SK-N-SH (cell line): ENCODE measurements at regions not wholly inside any gene's neighbourhood (a gene's known extent, or its start where the extent isn't known, plus 50 kb on each side); places are given as distances from the start of the nearest gene placed in this dataset.

Experiments
- CTCF ChIA-PET: fragments of 300-600, 350-600 bp; formaldehyde crosslinking; extraction: SDS; loops from one replicate; lab custom pipeline; 2021; lab: Yijun Ruan, JAX
- POLR2A ChIA-PET: fragments of 350-600 bp; sonication (Branson Sonifier 250); formaldehyde crosslinking; extraction: SDS; loops from one replicate; lab custom pipeline; 2020; ENCODE audit warnings: antibody characterized with exemption, inconsistent platforms; lab: Yijun Ruan, JAX
- DNase-seq: peaks from one replicate; pipeline ENCODE4 v3.0.0; 2012
- H2AFZ ChIP-seq: fragments of 200-600 bp; sonication (generic); 2 replicates; pipeline ENCODE4 v1.8.1; 2016; ENCODE audit warnings: antibody characterized with exemption, mild to moderate bottlenecking, low read depth
- H3F3A ChIP-seq: fragments of 200-600 bp; sonication (generic); replicated peaks from 2 replicates; pipeline ENCODE3; 2016; ENCODE audit warnings: antibody characterized with exemption, mild to moderate bottlenecking; ENCODE audit not compliant: insufficient read depth
- H3K27ac ChIP-seq, 2 experiments: fragments of 200-500 bp in 1 of 2; fragments of 200-600 bp in 1 of 2; sonication (Bioruptor generic) in 1 of 2; sonication (generic), shearing (Covaris generic) in 1 of 2; 2 replicates each; pipeline versions ENCODE4 v1.5.1 to v1.6.1; 2014 to 2016; ENCODE audit warnings: low read depth in 2 of 2, inconsistent platforms in 1 of 2, low read length in 1 of 2, mild to moderate bottlenecking in 1 of 2, mixed read lengths in 1 of 2
- H3K27me3 ChIP-seq: fragments of 200-600 bp; sonication (generic), shearing (Covaris generic); 2 replicates; pipeline ENCODE4 v1.6.1; 2016; ENCODE audit warnings: mixed run types; ENCODE audit not compliant: insufficient read depth
- H3K36me3 ChIP-seq, 2 experiments: fragments of 200-500 bp in 1 of 2; fragments of 200-600 bp in 1 of 2; sonication (Bioruptor generic) in 1 of 2; sonication (generic) in 1 of 2; replicated peaks in 1 of 2; 2 replicates each; pipeline versions ENCODE3 to v1.5.1; 2014 to 2016; ENCODE audit warnings: low read length in 1 of 2, mild to moderate bottlenecking in 1 of 2; ENCODE audit not compliant: insufficient read depth in 2 of 2, control insufficient read depth in 1 of 2
- H3K4me1 ChIP-seq, 2 experiments: fragments of 200-500 bp in 1 of 2; fragments of 200-600 bp in 1 of 2; sonication (Bioruptor generic) in 1 of 2; sonication (generic), shearing (Covaris generic) in 1 of 2; 2 replicates each; pipeline versions ENCODE4 v1.5.1 to v1.6.1; 2014 to 2016; ENCODE audit warnings: low read depth in 1 of 2, low read length in 1 of 2, mixed run types in 1 of 2; ENCODE audit not compliant: insufficient read depth in 2 of 2, control insufficient read depth in 1 of 2
- H3K4me2 ChIP-seq: fragments of 200-600 bp; sonication (generic), shearing (Covaris generic); 2 replicates; pipeline ENCODE4 v1.6.1; 2017; ENCODE audit warnings: mixed run types
- H3K4me3 ChIP-seq, 2 experiments: fragments of 200-500 bp in 1 of 2; fragments of 200-600 bp in 1 of 2; sonication (Bioruptor generic) in 1 of 2; sonication (generic), shearing (Covaris generic) in 1 of 2; 2 replicates each; pipeline versions ENCODE4 v1.5.1 to v1.8.1; 2014 to 2016; ENCODE audit warnings: low read depth in 2 of 2, inconsistent platforms in 1 of 2, low read length in 1 of 2, mild to moderate bottlenecking in 1 of 2, mixed read lengths in 1 of 2, moderate library complexity in 1 of 2
- H3K79me2 ChIP-seq: fragments of 200-600 bp; sonication (generic); 2 replicates; pipeline ENCODE4 v1.8.1; 2017; ENCODE audit warnings: mild to moderate bottlenecking; ENCODE audit not compliant: insufficient read depth
- H3K9ac ChIP-seq: fragments of 200-600 bp; sonication (generic); 2 replicates; pipeline ENCODE4 v1.6.1; 2017; ENCODE audit warnings: mixed run types
- H3K9me2 ChIP-seq: fragments of 200-600 bp; sonication (generic); 2 replicates; pipeline ENCODE4 v1.6.1; 2017; ENCODE audit warnings: mixed run types
- H3K9me3 ChIP-seq: fragments of 200-600 bp; sonication (generic); 2 replicates; pipeline ENCODE4 v1.6.1; 2017; ENCODE audit warnings: mixed run types, mild to moderate bottlenecking, moderate library complexity
- H4K20me1 ChIP-seq: fragments of 200-600 bp; sonication (generic); 2 replicates; pipeline ENCODE4 v1.6.1; 2017; ENCODE audit warnings: mild to moderate bottlenecking, mixed run types; ENCODE audit not compliant: insufficient read depth
- CHD2 ChIP-seq: fragments of 150-350 bp; IDR thresholded peaks from 2 replicates; pipeline ENCODE4 v1.6.1; 2018; ENCODE audit warnings: low read length; ENCODE audit not compliant: partially characterized antibody
- CTCF ChIP-seq: fragments of 200-600 bp; sonication (generic); IDR thresholded peaks from 2 replicates; pipeline ENCODE4 v1.6.1; 2017; ENCODE audit warnings: antibody characterized with exemption, mild to moderate bottlenecking, moderate library complexity
- ELF1 ChIP-seq: IDR thresholded peaks from 2 replicates; pipeline ENCODE4 v1.4.0; 2012
- EZH2phosphoT487 ChIP-seq: fragments of 200-600 bp; sonication (generic); IDR thresholded peaks from 2 replicates; pipeline ENCODE4 v1.6.1; 2017; ENCODE audit warnings: low read depth, mixed run types, mild to moderate bottlenecking, antibody characterized with exemption, moderate library complexity, borderline replicate concordance
- FOXM1 ChIP-seq: IDR thresholded peaks from 2 replicates; pipeline ENCODE4 v1.4.0; 2012; ENCODE audit warnings: low read depth, mild to moderate bottlenecking
- GABPA ChIP-seq: IDR thresholded peaks from 2 replicates; pipeline ENCODE4 v1.4.0; 2012; ENCODE audit warnings: low read depth, mild to moderate bottlenecking
- GATA2 ChIP-seq: sonication (generic); formaldehyde crosslinking; IDR thresholded peaks from 2 replicates; pipeline ENCODE4 v1.5.0; 2020; ENCODE audit warnings: mild to moderate bottlenecking, missing genetic modification reagents
- JUND ChIP-seq: IDR thresholded peaks from 2 replicates; pipeline ENCODE4 v1.4.0; 2012
- MXI1 ChIP-seq: IDR thresholded peaks from 2 replicates; pipeline ENCODE4 v1.6.1; 2012; ENCODE audit warnings: mild to moderate bottlenecking, low read depth, low read length, improper control_type of control experiment
- NRF1 ChIP-seq: IDR thresholded peaks from 2 replicates; pipeline ENCODE4 v1.6.1; 2012; ENCODE audit warnings: low read depth, mild to moderate bottlenecking, low read length
- RAD21 ChIP-seq: IDR thresholded peaks from 2 replicates; pipeline ENCODE4 v1.6.1; 2012; ENCODE audit warnings: mild to moderate bottlenecking, low read length
- REST ChIP-seq: IDR thresholded peaks from 2 replicates; pipeline ENCODE4 v1.6.1; 2012; ENCODE audit warnings: mild to moderate bottlenecking, low read depth, low read length, moderate library complexity
- RFX5 ChIP-seq: IDR thresholded peaks from 2 replicates; pipeline ENCODE4 v1.6.1; 2012; ENCODE audit warnings: mild to moderate bottlenecking, improper control_type of control experiment, low read length
- RXRA ChIP-seq: IDR thresholded peaks from 2 replicates; pipeline ENCODE4 v1.4.0; 2012; ENCODE audit warnings: low read depth, mild to moderate bottlenecking, borderline replicate concordance
- TEAD4 ChIP-seq: IDR thresholded peaks from 2 replicates; pipeline ENCODE4 v1.4.0; 2012; ENCODE audit warnings: mild to moderate bottlenecking, borderline replicate concordance; ENCODE audit not compliant: insufficient read depth
- YY1 ChIP-seq: IDR thresholded peaks from 2 replicates; pipeline ENCODE4 v1.4.0; 2012; ENCODE audit warnings: low read depth, mild to moderate bottlenecking
- WGBS: methylation state at CpG from one replicate; pipeline ENCODE4 v1.1.6; 2017; ENCODE audit warnings: low lambda C conversion rate; 5-methylcytosine and 5-hydroxymethylcytosine counted together

- no peak overlapping the region for H3K27ac ChIP-seq
- H3K9me2 ChIP-seq, result no peaks in the 10 kb centered on the region
- H3K79me2 ChIP-seq, result no peaks in the 10 kb centered on the region
- no peak for DNase-seq
- no peak overlapping the region for H3K4me3 ChIP-seq
- H3K9ac ChIP-seq, result no peak overlapping the region
- H3K27me3 ChIP-seq, result no peaks in the 10 kb centered on the region
- H2AFZ ChIP-seq, result no peak overlapping the region
- no peak overlapping the region for H3K4me2 ChIP-seq
- TF ChIP-seq EZH2phosphoT487 (no peak), FOXM1 (no peak), CTCF (no peak)
- no peaks in the 10 kb centered on the region for H3K9me3 ChIP-seq
- H3F3A ChIP-seq, result no peaks in the 10 kb centered on the region
- ChIA-PET CTCF (no interaction called here), POLR2A (no interaction called here)
- H3K36me3 ChIP-seq, result no peaks in the 10 kb centered on the region
- no peaks in the 10 kb centered on the region for H4K20me1 ChIP-seq
- H3K4me1 ChIP-seq, result no peaks in the 10 kb centered on the region
- 36% methylated on average over 11 of the region's 13 CpGs for WGBS
Measured at GRCh38 chr11:134752964-134753770, 341.1 kb upstream of the B3GAT1 start.

- Histone ChIP-seq H3K9me3 (no peaks in the 10 kb centered on the region), H3K79me2 (no peaks in the 10 kb centered on the region), H3K36me3 (no peaks in the 10 kb centered on the region), H3K9ac (no peak overlapping the region), H3K4me3 (no peak overlapping the region), H3F3A (no peaks in the 10 kb centered on the region), H3K9me2 (no peaks in the 10 kb centered on the region), H3K4me2 (no peak overlapping the region), H3K27ac (no peak overlapping the region), H3K4me1 (no peaks in the 10 kb centered on the region), H3K27me3 (no peaks in the 10 kb centered on the region), H4K20me1 (no peaks in the 10 kb centered on the region), H2AFZ (no peak overlapping the region)
- CTCF ChIA-PET, result no interaction called here
- POLR2A ChIA-PET, result no interaction called here
- DNase-seq, result no peak
- WGBS, result 16% methylated on average over 5 of the region's 6 CpGs
- TF ChIP-seq RFX5 (no peak), RXRA (no peak), YY1 (no peak), JUND (no peak), CHD2 (no peak), ELF1 (no peak), TEAD4 (no peak), RAD21 (no peak), FOXM1 (no peak), GATA2 (no peak), GABPA (no peak), MXI1 (no peak), EZH2phosphoT487 (no peak), NRF1 (no peak), REST (no peak)
Measured at GRCh38 chr11:134752526-134752925, 340.5 kb upstream of the B3GAT1 start.
